GM18511 (cell line): ENCODE measurements at regions not wholly inside any gene's neighbourhood (a gene's known extent, or its start where the extent isn't known, plus 50 kb on each side); places are given as distances from the start of the nearest gene placed in this dataset.

Experiments
- ATAC-seq: cut with Tn5 transposase; IDR thresholded peaks from one replicate; pipeline ENCODE4 v1.9.1; 2021; ENCODE audit warnings: mild to moderate bottlenecking, moderate library complexity; ENCODE audit not compliant: unreplicated experiment

DNA sequence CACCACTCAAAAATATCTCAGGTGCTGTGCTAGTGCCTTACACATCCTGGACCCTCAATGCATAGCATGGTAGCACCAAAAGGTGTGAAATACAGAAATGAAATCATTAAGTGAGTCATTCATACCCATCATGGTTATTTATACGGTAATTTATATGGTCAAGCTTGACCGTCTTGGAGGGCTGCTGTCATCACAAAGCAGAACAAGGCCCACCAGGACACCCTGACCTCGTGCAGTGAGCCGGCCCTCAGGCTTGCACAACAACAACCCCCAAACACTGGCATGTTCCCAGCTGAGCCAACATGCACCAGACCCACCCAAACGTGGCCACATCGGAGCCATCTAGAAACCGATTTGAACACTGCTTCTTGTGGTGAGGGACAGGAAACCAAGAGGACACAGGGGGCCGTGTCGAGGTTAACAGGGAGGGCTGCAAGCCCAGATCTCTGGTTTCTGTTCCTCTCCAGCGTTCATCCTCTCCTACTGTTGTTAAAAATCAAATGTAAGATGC is 378.5 kb upstream of the ID2 start:
- peak; percentile 68 for ATAC-seq

DNA sequence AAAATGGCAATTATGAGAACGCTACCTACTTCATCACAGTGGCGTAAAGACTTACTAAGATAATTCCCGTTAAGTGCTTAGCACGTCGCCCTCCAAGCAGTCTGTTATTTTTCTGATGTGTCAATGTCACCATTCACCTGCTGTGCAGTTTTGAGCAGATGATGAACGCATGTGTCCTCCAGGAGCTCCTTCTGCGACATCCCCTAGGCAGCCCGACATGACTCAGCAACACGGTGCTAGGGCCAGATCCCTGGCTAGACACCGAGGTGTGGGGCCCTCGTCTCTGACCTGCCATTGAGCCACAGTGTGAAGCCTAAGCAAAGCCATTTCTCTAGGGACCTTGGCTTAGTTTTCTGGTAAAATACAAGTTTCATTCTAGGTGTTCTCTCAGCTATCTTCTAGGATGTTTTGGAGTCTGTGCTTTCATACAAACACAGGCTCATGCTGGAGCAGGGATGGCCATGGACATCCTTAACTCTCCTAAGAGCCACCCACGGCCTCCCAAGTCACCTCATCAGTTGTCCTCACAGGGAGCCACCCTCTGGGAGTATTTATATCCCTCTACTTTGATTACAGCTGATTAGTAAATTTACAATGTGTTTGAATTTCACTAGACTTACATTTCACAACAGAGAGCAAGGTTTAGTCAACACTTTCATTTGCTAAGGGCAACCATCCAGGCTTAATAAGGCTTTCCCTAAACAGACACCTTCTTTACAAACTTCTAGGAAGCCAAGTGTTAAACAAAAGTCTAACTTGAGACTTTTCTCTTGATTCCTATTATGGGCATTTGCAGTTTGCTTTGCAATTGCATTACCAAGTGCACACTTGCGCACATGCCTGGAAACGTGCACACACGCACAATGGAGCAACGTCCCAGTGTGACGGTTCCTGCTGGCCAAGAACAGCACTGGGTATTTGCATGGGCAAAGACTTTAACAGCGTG is 376.8 kb upstream of the ID2 start:
- ATAC-seq = no peak

GRCh38 chr2:8306530-8307351 is 375.1 kb upstream of the ID2 start:
- ATAC-seq = no peak

DNA sequence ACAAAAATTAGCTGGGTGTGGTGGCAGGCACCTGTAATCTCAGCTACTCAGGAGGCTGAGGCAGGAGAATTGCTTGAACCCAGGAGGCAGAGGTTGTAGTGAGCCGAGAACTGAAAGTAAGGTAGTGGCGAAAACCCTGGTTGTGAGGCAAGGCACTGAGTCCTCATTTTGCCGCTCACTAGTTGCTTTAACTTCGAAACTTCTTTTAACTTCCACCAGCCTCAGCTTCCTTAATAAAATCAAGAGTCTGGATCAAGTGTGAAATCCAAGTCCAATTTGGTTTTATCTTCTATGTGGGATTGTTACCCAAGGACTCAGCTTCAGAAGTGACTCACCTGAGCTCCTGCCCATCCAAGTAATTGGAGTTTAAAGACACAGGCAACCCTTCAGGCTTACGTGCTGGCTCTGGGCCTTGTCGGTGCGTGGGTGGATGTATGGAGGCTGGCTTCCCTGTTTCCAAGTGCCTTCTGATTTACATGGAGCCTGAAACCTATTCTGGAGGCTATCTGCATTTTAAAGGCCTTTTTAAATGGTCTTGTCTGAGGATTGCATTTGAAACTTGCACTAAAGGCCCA is 374.2 kb upstream of the ID2 start:
- ATAC-seq = no peak

DNA sequence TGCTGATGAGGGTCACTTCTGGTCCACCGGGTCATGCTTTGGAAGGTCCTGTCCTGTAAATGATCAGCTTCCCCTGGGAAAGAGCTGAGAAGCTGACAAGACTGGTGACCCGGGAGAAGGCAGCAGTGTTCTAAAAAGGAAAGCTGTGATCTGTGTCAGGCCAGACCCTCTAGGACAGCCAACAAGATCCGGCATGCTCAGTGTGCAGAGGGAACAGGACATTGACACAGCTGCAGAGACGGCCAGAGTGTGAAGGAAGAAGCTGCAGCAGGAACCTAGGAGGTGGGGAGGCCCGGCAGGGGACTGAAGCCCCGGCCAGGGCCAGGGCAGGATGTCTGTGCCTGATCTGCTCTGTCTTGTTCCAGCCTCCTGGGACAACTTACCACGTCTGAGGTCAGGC is 372.7 kb upstream of the ID2 start:
- no peak for ATAC-seq

- ATAC-seq = no peak
Measured at GRCh38 chr2:8310557-8311455, 371.1 kb upstream of the ID2 start.

GRCh38 chr2:8312221-8312620 is 369.6 kb upstream of the ID2 start:
- ATAC-seq = no peak

DNA sequence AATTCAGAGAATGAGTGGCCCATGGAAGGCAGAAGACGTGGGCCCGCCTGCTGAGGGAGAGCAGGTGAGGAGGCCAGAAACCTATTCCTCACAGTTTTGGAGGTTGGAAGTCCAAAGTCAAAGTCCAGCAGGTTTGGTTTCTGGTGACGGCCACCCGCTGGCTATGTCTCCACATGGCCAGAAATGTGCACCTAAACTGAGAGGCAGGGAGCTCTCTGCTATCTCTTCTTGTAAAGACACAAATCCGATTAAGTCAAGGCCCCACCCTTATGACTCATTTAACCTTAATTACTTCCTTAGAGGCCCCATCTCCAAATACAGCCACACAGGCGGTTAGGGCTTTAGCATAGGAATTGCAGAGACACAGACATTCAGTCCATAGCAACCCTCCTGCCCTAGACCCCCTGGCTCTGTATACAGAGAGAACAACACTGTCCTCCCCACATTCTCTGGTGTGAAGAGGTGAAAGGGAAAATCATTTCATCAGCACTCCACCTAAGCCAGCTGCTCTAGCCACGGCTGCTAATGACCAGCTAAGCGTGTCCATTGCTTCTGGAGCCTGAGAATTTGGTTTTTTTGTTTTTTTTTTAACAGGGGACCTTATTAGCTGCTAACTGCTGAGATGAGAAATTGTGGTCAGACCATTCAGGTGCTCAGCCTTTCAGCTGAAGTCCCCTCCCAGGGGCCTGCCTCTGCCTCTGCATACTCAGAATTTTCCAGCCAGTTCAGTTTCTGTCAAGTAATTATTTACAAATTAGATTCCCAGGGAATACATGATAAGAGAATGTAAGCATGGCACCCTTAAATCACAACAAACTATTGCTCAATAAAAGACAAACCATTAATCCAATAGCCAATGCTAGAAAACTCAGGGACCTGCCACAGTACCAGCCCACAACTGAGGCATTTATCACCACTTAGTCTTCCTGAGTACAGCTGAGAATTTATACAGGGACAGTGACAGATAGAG is 368.7 kb upstream of the ID2 start:
- peak; percentile 84 for ATAC-seq

DNA sequence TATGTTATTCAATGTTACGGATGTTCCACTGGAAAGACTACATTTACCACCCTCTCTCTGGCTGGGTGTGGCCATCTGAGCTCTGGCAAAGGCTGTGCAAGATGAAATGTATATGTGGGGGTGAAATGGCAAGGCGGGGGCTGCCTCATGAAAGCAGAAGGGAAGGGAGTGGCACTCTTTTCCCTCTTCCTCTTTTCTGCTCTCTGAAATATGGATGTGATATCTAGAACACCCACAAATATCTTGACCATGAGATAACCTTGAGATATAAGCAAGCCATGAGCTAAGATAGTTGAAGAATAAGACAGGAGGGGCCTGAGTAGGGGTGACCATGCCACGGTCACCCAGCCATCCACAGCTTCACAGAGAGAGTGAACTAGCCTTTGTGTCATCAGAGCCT is 367.8 kb upstream of the ID2 start:
- ATAC-seq = no peak

DNA sequence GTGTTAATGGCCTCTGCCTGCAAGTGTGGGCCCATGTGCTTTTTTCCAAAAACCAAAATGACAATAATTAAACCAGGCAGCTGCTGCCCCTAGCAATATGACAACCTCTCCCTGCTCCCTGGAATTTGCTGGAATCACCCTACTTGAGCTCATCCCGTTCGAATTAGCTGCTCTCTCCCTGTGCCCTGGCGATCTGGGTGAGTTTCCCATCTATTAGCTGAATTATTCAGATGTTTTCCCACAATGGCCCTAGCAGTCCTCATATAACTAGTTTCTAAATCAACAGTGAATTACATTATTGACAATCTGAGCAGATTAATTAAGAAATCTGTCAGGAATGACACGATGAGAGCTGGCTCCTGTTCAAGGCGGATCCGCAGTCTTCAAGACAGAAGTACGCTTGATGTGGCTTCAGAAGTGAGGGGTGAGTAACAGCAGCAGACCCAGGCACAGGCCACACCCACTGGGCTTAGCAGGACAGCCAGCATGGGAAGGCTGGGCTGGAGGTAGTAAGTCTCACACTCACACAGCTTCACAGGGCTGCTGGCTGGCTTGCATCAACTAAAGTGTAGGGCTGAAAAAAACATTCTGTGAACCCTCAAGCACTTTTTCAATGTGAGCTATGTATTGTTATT is 366.2 kb upstream of the ID2 start:
- ATAC-seq = no peak

- no peak for ATAC-seq
Measured at GRCh38 chr2:8316356-8316755, 365.5 kb upstream of the ID2 start.

DNA sequence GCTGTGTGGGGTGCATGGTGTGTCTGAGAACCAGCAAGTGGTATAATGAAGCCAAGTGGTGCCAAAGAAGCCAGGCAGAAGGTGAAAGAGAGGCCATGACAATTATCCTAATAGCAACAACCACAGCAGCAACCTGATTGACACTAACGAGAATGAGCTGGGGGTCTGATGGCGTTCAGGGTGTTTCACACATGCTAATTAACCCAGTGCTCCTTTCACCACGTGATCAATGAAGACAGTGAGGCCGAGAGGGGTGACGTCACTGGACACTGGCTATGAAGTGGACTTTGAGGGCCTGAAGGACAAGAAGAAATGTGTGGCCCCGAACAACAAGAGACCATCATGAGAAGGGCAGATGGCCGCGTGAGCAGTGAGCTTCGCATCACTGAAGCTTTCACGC is 364.4 kb upstream of the ID2 start:
- no peak for ATAC-seq

DNA sequence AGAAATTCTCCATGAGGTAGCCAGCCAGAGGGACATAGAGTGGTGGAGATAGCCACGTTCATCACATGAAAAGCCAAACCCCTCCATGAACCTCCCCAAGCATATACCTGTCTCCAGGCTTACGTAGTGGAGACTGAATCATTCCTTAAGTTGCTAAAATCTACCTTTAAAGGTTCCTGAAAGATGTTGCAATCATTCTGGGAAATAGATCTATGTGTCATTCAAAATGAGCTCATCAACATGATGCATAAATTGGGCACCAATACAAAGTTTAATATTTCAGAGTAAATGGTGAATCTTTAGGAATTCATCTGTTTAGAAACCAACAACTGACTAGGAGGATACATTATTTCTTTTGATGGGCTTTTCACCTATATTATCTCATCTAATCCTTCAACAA is 362.6 kb upstream of the ID2 start:
- ATAC-seq = no peak

- no peak for ATAC-seq
Measured at GRCh38 chr2:8320311-8321066, 361.4 kb upstream of the ID2 start.

DNA sequence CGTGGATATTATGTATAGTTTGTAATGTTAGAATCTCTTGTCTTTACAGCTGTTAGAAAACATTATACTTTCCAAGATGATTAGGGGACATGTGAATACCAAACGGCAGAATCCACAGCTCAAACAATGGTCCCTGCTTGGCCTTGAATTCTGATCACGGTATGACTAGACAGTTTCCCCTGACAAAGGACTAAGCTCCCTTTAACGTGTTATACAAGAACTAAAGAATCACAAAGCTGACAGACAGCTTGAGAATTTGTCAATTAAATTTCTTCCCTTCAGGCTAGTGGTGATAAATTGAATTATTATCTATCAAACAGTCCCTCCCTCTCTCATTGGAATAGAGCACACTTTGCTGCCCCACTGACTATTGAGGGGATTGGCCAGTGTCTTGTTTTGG is 359.2 kb upstream of the ID2 start:
- ATAC-seq = no peak

- no peak for ATAC-seq
Measured at GRCh38 chr2:8324164-8324856, 357.5 kb upstream of the ID2 start.

DNA sequence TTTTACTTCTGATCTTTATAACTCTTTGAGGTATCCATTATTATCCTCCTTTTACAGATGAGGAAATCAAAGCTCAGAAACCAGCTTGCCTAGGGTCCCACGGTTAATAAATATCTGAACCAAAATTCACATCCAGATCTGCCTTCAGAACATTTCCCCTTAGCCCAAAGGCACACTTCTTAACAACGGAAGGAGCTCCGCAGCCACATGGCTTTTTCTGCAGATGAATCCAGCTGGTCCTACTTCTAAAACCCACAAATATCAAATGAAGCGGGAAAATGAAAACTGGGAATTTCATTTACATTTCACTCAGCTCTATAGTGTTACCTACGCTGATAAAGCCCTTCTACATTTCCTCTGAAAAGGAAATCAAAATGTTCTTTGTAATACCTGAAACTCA is 357.0 kb upstream of the ID2 start:
- no peak for ATAC-seq
